AG04450 (cell line): ENCODE measurements at regions not wholly inside any gene's neighbourhood (a gene's known extent, or its start where the extent isn't known, plus 50 kb on each side); places are given as distances from the start of the nearest gene placed in this dataset.

Source experiments
- CTCF ChIA-PET: fragments of 300-600, 350-600 bp; formaldehyde crosslinking; extraction: SDS; loops from one replicate; lab custom pipeline; 2022; ENCODE audit warnings: antibody characterized with exemption, inconsistent platforms; lab: Charles Lee
- POLR2A ChIA-PET: fragments of 350-600 bp; formaldehyde crosslinking; extraction: SDS; loops from one replicate; lab custom pipeline; 2021; ENCODE audit warnings: antibody characterized with exemption, inconsistent platforms; lab: Yijun Ruan, JAX
- DNase-seq: peaks from one replicate; pipeline ENCODE4 v3.0.0-alpha.2; 2011; ENCODE audit warnings: low read depth, low spot score
- H3K27ac ChIP-seq: one replicate; pipeline ENCODE4 v1.5.1; 2012; ENCODE audit warnings: low read depth, low read length, control low read depth
- H3K27me3 ChIP-seq: one replicate; pipeline ENCODE4 v1.6.0; 2012; ENCODE audit warnings: low read length; ENCODE audit not compliant: control insufficient read depth, insufficient read depth
- H3K4me3 ChIP-seq: 2 replicates; pipeline ENCODE4 v1.5.1; 2011; ENCODE audit warnings: mild to moderate bottlenecking, low read depth, low read length, control low read depth
- H3K9me3 ChIP-seq: 2 replicates; pipeline ENCODE4 v1.5.1; 2012; ENCODE audit warnings: low read length; ENCODE audit not compliant: control insufficient read depth, insufficient read depth
- TF ChIP-seq, protein P1 (sequence below): IDR thresholded peaks from 2 replicates; pipeline ENCODE4 v1.5.1; 2011; ENCODE audit warnings: low read depth, low read length, control low read depth, inconsistent platforms

- peak; percentile 16 for DNase-seq
- Histone ChIP-seq H3K9me3 (no peaks in the 10 kb centered on the region), H3K27ac (no peak overlapping the region), H3K4me3 (no peak overlapping the region), H3K27me3 (no peaks in the 10 kb centered on the region)
- ChIA-PET CTCF (interaction anchor here (0.6 to 1.5 kb wide), 5 partner anchors 9 to 1999 kb away, joined by 3 to 4 read pairs (median 4); no protein-coding TSS in a partner anchor), POLR2A (no interaction called here)
- TF ChIP-seq, protein P1, sequence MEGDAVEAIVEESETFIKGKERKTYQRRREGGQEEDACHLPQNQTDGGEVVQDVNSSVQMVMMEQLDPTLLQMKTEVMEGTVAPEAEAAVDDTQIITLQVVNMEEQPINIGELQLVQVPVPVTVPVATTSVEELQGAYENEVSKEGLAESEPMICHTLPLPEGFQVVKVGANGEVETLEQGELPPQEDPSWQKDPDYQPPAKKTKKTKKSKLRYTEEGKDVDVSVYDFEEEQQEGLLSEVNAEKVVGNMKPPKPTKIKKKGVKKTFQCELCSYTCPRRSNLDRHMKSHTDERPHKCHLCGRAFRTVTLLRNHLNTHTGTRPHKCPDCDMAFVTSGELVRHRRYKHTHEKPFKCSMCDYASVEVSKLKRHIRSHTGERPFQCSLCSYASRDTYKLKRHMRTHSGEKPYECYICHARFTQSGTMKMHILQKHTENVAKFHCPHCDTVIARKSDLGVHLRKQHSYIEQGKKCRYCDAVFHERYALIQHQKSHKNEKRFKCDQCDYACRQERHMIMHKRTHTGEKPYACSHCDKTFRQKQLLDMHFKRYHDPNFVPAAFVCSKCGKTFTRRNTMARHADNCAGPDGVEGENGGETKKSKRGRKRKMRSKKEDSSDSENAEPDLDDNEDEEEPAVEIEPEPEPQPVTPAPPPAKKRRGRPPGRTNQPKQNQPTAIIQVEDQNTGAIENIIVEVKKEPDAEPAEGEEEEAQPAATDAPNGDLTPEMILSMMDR, result no peak
These were observed 107.6 kb upstream of the PACRGL start for GRCh38 chr4:20592663-20593062.

- H3K27me3 ChIP-seq, result no peaks in the 10 kb centered on the region
- ChIA-PET CTCF (interaction anchor here (0.6 kb wide), 1 partner anchor 16 kb away, joined by 3 read pairs; no protein-coding TSS in a partner anchor), POLR2A (no interaction called here)
- TF ChIP-seq, protein P1, result no peak
- no peaks in the 10 kb centered on the region for H3K9me3 ChIP-seq
- no peak for DNase-seq
- no peak overlapping the region for H3K27ac ChIP-seq
- H3K4me3 ChIP-seq, result no peak overlapping the region
These were observed 101.6 kb upstream of the PACRGL start for GRCh38 chr4:20598626-20599025.

DNA sequence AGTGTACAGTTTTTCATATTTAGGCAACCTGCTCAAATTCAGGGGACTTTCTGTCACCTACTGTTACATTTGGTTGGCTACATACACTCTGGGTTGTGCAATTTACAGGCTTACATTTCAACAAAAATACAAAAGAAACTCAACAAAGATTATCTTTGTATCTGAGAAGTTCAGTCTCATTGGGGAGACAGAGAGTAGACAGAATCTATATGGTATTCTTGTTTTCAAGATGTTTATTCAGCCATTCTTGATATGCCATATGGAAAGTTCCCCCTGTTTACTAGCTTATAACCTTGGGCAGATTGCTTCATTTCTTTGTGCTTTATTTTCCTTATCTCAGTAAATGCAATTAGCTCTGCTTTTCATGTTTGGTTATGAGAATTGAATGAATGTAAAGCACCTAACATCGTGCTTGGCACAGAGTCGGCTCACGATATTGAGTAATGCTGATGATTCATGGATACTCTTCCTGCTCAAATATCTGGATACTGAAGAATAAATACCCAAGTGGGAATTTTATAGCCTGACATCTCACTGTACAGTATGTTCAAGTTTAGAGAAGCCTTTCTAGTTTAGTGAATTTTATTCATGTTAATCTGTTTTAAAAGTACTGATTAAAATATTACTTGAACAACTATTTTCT lies 96.5 kb upstream of the PACRGL start:
- Histone ChIP-seq H3K4me3 (no peak overlapping the region), H3K27ac (no peak overlapping the region), H3K27me3 (no peaks in the 10 kb centered on the region), H3K9me3 (no peaks in the 10 kb centered on the region)
- peak; percentile 20 for DNase-seq
- CTCF ChIA-PET, result interaction anchor here (1.3 kb wide), 1 partner anchor 81 kb away, joined by 3 read pairs; no protein-coding TSS in a partner anchor
- TF ChIP-seq, protein P1, result no peak
- POLR2A ChIA-PET, result interaction anchor here (0.6 kb wide), 2 partner anchors 12 to 23 kb away, joined by 3 read pairs; no protein-coding TSS in a partner anchor

DNA sequence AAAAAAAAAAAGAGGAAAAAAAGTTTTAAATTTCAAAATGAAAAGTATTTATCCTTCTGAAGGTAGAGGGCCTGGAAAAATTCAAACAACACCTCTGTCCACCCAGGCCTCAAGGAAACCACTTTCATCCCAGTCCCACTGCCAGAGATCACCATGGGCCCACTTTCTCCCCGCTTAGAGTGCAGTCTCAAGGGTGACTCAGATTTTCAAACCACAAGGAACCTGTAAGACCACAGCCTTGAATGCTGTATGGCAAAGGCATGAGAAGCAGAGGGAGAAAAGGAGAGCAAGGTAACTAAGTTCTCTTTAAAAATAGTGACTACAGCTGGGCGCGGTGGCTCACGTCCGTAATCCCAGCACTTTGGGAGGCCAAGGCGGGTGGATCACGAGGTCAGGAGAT lies 87.9 kb upstream of the PACRGL start:
- ChIA-PET CTCF (no interaction called here), POLR2A (no interaction called here)
- TF ChIP-seq, protein P1, result no peak
- Histone ChIP-seq H3K9me3 (no peaks in the 10 kb centered on the region), H3K27ac (no peak overlapping the region), H3K4me3 (no peak overlapping the region), H3K27me3 (no peaks in the 10 kb centered on the region)
- DNase-seq, result peak; percentile 7

GRCh38 chr4:20614816-20615215 lies 85.4 kb upstream of the PACRGL start:
- Histone ChIP-seq H3K27me3 (no peaks in the 10 kb centered on the region), H3K27ac (no peak overlapping the region), H3K9me3 (no peaks in the 10 kb centered on the region), H3K4me3 (no peak overlapping the region)
- ChIA-PET CTCF (interaction anchor here (0.7 kb wide), 1 partner anchor 16 kb away, joined by 3 read pairs; no protein-coding TSS in a partner anchor), POLR2A (no interaction called here)
- no peak for DNase-seq
- TF ChIP-seq, protein P1, result no peak
